ENCODE measurements at regions not wholly inside any gene's neighbourhood (a gene's known extent, or its start where the extent isn't known, plus 50 kb on each side); places are given as distances from the start of the nearest gene placed in this dataset.

DNA sequence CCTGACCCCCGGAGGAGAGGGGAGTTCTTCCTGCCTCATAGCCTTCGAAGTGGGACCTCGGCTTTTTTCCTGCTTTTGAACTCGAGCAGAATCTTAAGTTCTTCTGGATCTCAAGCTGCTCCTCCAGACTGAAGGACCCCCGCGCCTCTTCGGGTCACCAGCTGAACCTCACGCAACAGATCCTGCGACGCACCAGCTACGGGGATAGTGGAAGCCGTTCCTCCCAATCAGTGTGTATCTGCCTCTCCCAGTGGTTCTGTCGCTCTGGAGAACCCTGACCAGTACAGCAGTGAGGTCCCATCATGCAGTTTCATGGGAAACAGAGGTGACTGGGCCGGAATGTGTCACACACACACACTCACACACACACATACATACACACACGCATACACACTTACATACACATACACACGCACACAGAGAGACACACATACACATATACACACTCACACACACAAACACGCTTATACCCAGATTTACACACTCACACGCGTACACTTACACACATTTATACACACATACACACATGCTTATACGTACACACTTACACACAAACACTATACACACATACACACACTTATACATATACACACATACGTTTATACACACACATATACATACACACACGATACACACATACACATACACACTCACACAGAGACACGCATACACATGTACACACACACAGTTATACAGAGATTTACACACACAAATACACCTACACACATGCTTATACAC is 170.0 kb downstream of the TTLL2 start:
- H3K9me3 ChIP-seq (ENCODE audit: control insufficient read depth in 2 of 2, insufficient read depth in 1 of 2, low read length in 1 of 2): no peaks in the 10 kb centered on the region
- no peak overlapping the region for H3K4me3 ChIP-seq (ENCODE audit: low read length in 2 of 2)
- no peaks in the 10 kb centered on the region for H3K4me1 ChIP-seq (ENCODE audit: control insufficient read depth in 2 of 2, insufficient read depth in 2 of 2, low read length in 2 of 2)
- H3K27ac ChIP-seq (ENCODE audit: low read depth in 1 of 2, low read length in 1 of 2): no peak overlapping the region
- DNase-seq (ENCODE audit: low read depth in 6 of 9, low spot score in 9 of 9): no peak
- H3K36me3 ChIP-seq (ENCODE audit: control insufficient read depth in 2 of 2, insufficient read depth in 2 of 2, low read length in 1 of 2): no peaks in the 10 kb centered on the region
- WGBS: 95% methylated on average over 23 of the region's 23 CpGs
- peaks cover 0 to 2% of the 10 kb centered on the region in 2 donors for H3K27me3 ChIP-seq (ENCODE audit: control insufficient read depth in 2 of 2, insufficient read depth in 1 of 2, low read length in 1 of 2)

DNA sequence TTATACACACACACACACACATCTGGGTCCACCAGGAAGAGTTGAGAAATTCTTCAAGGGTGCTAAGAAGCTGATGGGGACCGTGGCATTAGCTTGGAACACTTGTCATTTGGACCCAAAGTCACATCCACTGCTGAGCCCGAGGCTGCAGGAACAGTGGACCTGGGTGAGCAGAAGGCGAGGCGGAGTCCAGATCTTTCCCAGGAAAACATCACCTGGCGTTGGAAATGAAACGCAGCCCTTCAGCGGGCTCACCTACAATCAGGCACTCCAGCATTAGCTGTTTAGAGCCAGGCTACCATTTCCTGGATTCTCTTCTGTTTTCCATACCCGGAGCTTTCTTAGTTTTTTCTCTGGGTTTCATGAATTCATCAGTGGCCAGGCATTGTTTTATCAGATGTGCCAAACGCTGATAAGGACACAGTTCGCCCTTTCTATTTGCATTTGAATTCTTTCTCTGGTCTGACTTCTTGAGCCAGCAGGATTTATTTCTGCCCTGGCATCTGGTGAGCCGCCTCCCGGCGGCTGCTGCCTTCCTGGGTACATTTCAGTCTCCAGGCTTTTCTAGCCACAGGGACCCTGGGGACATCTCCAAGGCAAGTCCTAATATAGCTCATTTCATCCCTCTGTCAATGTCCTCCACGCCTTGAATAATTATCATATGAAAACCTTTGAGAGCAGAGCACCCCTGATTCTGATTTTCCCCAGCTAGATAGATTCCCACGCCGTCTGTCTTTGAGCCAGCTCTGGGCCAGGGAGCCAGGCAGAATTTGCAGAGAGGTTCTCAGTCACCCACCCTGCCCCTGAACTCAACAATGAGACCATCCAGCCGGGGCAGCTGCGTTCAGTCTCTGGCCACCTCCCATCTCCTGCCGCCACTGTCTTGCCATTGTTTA is 170.9 kb downstream of the TTLL2 start:
- H3K27me3 ChIP-seq (ENCODE audit: control insufficient read depth in 2 of 2, insufficient read depth in 1 of 2, low read length in 1 of 2): peaks cover 0 to 2% of the 10 kb centered on the region in 2 donors
- no peaks in the 10 kb centered on the region for H3K4me1 ChIP-seq (ENCODE audit: control insufficient read depth in 2 of 2, insufficient read depth in 2 of 2, low read length in 2 of 2)
- DNase-seq (ENCODE audit: low read depth in 6 of 9, low spot score in 9 of 9): no peak
- 76% methylated on average over 19 of the region's 19 CpGs for WGBS
- no peaks in the 10 kb centered on the region for H3K9me3 ChIP-seq (ENCODE audit: control insufficient read depth in 2 of 2, insufficient read depth in 1 of 2, low read length in 1 of 2)
- no peak overlapping the region for H3K4me3 ChIP-seq (ENCODE audit: low read length in 2 of 2)
- H3K36me3 ChIP-seq (ENCODE audit: control insufficient read depth in 2 of 2, insufficient read depth in 2 of 2, low read length in 1 of 2): no peaks in the 10 kb centered on the region
- no peak overlapping the region for H3K27ac ChIP-seq (ENCODE audit: low read depth in 1 of 2, low read length in 1 of 2)

DNA sequence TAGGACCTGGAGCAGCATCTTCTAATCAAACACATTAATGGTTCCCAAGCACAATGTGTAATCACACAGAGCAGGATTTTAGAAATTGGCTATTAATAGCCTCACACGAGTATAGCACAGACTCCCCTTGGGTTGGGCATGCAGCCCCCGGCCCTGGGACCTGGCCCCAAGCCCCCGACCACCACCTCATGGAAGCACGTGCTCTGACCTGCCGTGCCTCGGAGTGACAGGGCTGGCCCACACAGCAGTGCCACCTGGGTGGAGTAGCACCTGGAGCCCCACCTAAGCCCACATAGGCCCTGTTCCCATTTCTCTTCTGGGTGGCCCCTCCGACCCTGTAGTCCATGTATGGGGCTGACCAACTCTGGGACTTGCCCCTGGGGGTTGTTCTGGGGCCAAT is 171.8 kb downstream of the TTLL2 start:
- H3K36me3 ChIP-seq (ENCODE audit: control insufficient read depth in 2 of 2, insufficient read depth in 2 of 2, low read length in 1 of 2): no peaks in the 10 kb centered on the region
- no peaks in the 10 kb centered on the region for H3K9me3 ChIP-seq (ENCODE audit: control insufficient read depth in 2 of 2, insufficient read depth in 1 of 2, low read length in 1 of 2)
- H3K4me3 ChIP-seq (ENCODE audit: low read length in 2 of 2): no peak overlapping the region
- WGBS: 82% methylated on average over 7 of the region's 7 CpGs
- DNase-seq (ENCODE audit: low read depth in 6 of 9, low spot score in 9 of 9): no peak
- no peaks in the 10 kb centered on the region for H3K4me1 ChIP-seq (ENCODE audit: control insufficient read depth in 2 of 2, insufficient read depth in 2 of 2, low read length in 2 of 2)
- H3K27ac ChIP-seq (ENCODE audit: low read depth in 1 of 2, low read length in 1 of 2): no peak overlapping the region
- H3K27me3 ChIP-seq (ENCODE audit: control insufficient read depth in 2 of 2, insufficient read depth in 1 of 2, low read length in 1 of 2): peaks cover 0 to 2% of the 10 kb centered on the region in 2 donors

DNA sequence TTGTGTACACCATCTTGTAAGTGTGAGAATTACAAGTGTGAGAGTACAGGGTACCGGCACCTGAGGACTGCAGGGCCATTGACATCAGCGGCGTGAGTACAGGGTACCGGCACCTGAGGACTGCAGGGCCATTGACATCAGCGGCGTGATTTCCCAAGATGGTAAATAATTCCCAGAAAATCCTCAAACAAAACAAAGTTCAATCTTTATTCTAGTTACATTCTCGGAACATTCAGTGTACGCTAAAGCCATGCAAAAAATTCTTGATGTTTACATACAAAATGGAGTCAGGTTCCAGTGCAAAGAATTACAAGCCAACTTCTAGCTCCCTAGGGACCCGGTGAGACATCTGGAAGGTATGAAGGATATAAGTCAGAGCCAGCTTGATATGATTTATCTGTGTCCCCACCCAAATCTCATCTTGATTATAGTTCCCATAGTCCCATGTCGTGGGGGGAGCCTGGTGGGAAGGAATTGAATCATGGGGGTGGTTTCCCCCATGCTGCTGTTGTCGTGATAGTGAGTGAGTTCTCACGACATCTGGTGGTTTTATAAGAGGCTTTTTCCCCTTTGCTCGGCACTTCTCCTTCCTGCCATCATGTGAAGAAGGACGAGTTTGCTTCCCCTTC is 172.7 kb downstream of the TTLL2 start:
- Histone ChIP-seq H3K9me3 (ENCODE audit: control insufficient read depth in 2 of 2, insufficient read depth in 1 of 2, low read length in 1 of 2) (no peaks in the 10 kb centered on the region), H3K4me3 (ENCODE audit: low read length in 2 of 2) (no peak overlapping the region), H3K27ac (ENCODE audit: low read depth in 1 of 2, low read length in 1 of 2) (no peak overlapping the region), H3K27me3 (ENCODE audit: control insufficient read depth in 2 of 2, insufficient read depth in 1 of 2, low read length in 1 of 2) (peaks cover 0 to 2% of the 10 kb centered on the region in 2 donors), H3K36me3 (ENCODE audit: control insufficient read depth in 2 of 2, insufficient read depth in 2 of 2, low read length in 1 of 2) (no peaks in the 10 kb centered on the region), H3K4me1 (ENCODE audit: control insufficient read depth in 2 of 2, insufficient read depth in 2 of 2, low read length in 2 of 2) (no peaks in the 10 kb centered on the region)
- no peak for DNase-seq (ENCODE audit: low read depth in 6 of 9, low spot score in 9 of 9)
- WGBS: 74% methylated on average over 14 of the region's 14 CpGs

DNA sequence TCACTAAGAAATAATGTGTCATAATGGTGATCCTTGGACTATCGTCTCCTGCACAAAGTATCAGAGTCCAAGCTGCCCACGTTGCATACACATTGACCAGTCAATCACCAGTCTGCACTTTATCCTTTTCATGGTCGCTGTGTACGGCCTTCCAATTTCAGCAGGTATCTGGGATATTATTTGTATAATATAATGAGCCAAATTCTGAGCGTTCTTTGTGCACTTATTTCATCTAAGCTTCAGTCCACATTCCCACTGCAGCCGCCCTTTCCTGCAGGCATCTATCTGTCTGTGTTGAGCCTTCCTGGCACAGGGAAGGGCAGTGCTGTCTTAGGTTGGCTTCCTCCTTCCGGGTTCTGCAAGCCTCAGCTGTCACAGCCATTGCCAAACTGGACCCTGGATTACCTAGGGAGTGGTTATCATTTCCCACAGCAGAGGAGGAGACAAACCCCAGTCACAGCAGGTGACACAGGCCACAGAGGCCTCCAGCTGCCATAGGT is 174.3 kb downstream of the TTLL2 start:
- no peaks in the 10 kb centered on the region for H3K36me3 ChIP-seq (ENCODE audit: control insufficient read depth in 2 of 2, insufficient read depth in 2 of 2, low read length in 1 of 2)
- DNase-seq (ENCODE audit: low read depth in 6 of 9, low spot score in 9 of 9): no peak
- 93% methylated on average over 7 of the region's 7 CpGs for WGBS
- H3K4me1 ChIP-seq (ENCODE audit: control insufficient read depth in 2 of 2, insufficient read depth in 2 of 2, low read length in 2 of 2): no peaks in the 10 kb centered on the region
- no peak overlapping the region for H3K27ac ChIP-seq (ENCODE audit: low read depth in 1 of 2, low read length in 1 of 2)
- H3K4me3 ChIP-seq (ENCODE audit: low read length in 2 of 2): no peak overlapping the region
- peaks cover 0 to 2% of the 10 kb centered on the region in 2 donors for H3K27me3 ChIP-seq (ENCODE audit: control insufficient read depth in 2 of 2, insufficient read depth in 1 of 2, low read length in 1 of 2)
- no peaks in the 10 kb centered on the region for H3K9me3 ChIP-seq (ENCODE audit: control insufficient read depth in 2 of 2, insufficient read depth in 1 of 2, low read length in 1 of 2)

DNA sequence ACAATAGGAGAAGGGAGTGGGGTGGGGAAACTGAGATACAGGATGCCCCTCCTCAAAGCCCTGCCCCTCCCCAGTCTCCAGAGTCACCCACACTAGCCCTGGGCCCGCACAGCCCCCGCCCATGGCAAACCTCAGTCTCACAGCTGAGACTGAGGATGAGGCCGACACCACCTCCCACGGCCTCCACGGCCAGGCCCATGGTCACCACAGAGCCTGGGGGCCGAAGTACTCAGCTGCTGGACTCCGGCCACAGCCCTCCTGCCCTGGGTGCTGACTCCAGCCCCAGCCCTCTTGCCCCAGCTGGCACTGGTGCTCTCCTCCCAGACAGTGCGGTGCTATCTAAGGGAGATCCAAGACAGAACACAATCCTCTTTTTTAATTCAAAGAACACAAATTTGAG is 176.1 kb downstream of the TTLL2 start:
- Histone ChIP-seq H3K27ac (ENCODE audit: low read depth in 1 of 2, low read length in 1 of 2) (no peak overlapping the region), H3K36me3 (ENCODE audit: control insufficient read depth in 2 of 2, insufficient read depth in 2 of 2, low read length in 1 of 2) (no peaks in the 10 kb centered on the region), H3K9me3 (ENCODE audit: control insufficient read depth in 2 of 2, insufficient read depth in 1 of 2, low read length in 1 of 2) (no peaks in the 10 kb centered on the region), H3K4me3 (ENCODE audit: low read length in 2 of 2) (no peak overlapping the region), H3K27me3 (ENCODE audit: control insufficient read depth in 2 of 2, insufficient read depth in 1 of 2, low read length in 1 of 2) (peaks cover 0 to 2% of the 10 kb centered on the region in 2 donors), H3K4me1 (ENCODE audit: control insufficient read depth in 2 of 2, insufficient read depth in 2 of 2, low read length in 2 of 2) (no peaks in the 10 kb centered on the region)
- WGBS: 94% methylated on average over 8 of the region's 8 CpGs
- DNase-seq (ENCODE audit: low read depth in 6 of 9, low spot score in 9 of 9): no peak

DNA sequence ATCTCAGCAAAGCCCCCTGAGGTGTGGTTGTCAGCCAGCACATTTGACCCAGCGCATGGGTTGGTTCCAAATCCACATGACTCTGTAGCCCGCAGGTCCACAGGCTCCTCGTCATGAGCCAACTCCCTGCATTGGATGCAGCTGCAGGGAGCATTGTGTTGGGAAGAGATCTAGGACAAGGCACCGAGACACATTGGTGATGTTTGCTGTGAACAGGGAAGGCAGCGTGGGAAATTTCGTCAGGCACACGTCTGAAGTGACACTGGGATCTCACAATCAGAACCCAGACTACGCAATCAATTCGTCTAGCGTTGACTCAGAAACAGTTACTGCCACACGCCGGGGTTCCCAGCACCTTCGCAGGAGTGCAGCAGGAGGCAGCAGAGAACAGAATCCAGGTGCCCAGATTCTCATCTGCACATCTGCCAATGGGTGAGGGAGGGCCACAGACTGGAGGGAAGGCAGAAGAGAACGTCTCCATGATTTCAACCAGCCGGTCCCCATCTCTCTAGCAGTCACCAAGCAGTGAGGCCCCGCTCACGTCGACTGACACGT is 177.0 kb downstream of the TTLL2 start:
- Histone ChIP-seq H3K27me3 (ENCODE audit: control insufficient read depth in 2 of 2, insufficient read depth in 1 of 2, low read length in 1 of 2) (no peaks in the 10 kb centered on the region), H3K36me3 (ENCODE audit: control insufficient read depth in 2 of 2, insufficient read depth in 2 of 2, low read length in 1 of 2) (no peaks in the 10 kb centered on the region), H3K27ac (ENCODE audit: low read depth in 1 of 2, low read length in 1 of 2) (no peak overlapping the region), H3K9me3 (ENCODE audit: control insufficient read depth in 2 of 2, insufficient read depth in 1 of 2, low read length in 1 of 2) (no peaks in the 10 kb centered on the region), H3K4me3 (ENCODE audit: low read length in 2 of 2) (no peak overlapping the region), H3K4me1 (ENCODE audit: control insufficient read depth in 2 of 2, insufficient read depth in 2 of 2, low read length in 2 of 2) (no peaks in the 10 kb centered on the region)
- no peak for DNase-seq (ENCODE audit: low read depth in 6 of 9, low spot score in 9 of 9)
- WGBS: 85% methylated on average over 19 of the region's 19 CpGs

DNA sequence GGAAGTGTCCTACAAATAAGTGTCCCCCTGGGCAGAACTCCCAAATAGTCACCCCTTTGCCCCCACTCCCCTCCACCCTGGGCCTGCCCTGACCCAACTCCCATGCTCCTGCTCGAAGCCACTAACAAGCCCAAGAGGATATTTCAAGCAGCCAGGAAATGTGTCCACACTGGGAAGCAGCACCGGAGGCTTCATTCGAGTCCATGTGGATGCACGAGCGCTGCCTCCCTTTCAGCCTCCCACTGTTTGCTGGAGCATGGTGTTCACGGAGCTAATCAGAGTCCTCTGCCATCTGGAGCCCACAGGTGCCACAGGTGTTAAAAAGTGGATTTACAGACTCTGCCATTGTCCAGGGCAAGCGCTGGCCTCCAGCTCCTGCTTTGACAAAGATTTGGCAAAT is 177.6 kb downstream of the TTLL2 start:
- no peak overlapping the region for H3K4me3 ChIP-seq (ENCODE audit: low read length in 2 of 2)
- no peak overlapping the region for H3K27ac ChIP-seq (ENCODE audit: low read depth in 1 of 2, low read length in 1 of 2)
- DNase-seq (ENCODE audit: low read depth in 6 of 9, low spot score in 9 of 9): no peak
- no peaks in the 10 kb centered on the region for H3K27me3 ChIP-seq (ENCODE audit: control insufficient read depth in 2 of 2, insufficient read depth in 1 of 2, low read length in 1 of 2)
- 92% methylated on average over 7 of the region's 7 CpGs for WGBS
- no peaks in the 10 kb centered on the region for H3K4me1 ChIP-seq (ENCODE audit: control insufficient read depth in 2 of 2, insufficient read depth in 2 of 2, low read length in 2 of 2)
- no peaks in the 10 kb centered on the region for H3K9me3 ChIP-seq (ENCODE audit: control insufficient read depth in 2 of 2, insufficient read depth in 1 of 2, low read length in 1 of 2)
- H3K36me3 ChIP-seq (ENCODE audit: control insufficient read depth in 2 of 2, insufficient read depth in 2 of 2, low read length in 1 of 2): no peaks in the 10 kb centered on the region

Measured in thymus (tissue), 11 donors.